HG03571 (cell line): ENCODE measurements at regions not wholly inside any gene's neighbourhood (a gene's known extent, or its start where the extent isn't known, plus 50 kb on each side); places are given as distances from the start of the nearest gene placed in this dataset.
A peak's percentile ranks its signal among the peaks of the same experiment; 100 is the strongest.
"Not testable (repeated sequence)": the region's sequence is repeated elsewhere in the genome, so short reads cannot be mapped to it uniquely, and the experiment has no call there.

Experiments
- ATAC-seq: cut with Tn5 transposase; IDR thresholded peaks from one replicate; pipeline ENCODE4 v1.9.1; 2021; ENCODE audit not compliant: unreplicated experiment

DNA sequence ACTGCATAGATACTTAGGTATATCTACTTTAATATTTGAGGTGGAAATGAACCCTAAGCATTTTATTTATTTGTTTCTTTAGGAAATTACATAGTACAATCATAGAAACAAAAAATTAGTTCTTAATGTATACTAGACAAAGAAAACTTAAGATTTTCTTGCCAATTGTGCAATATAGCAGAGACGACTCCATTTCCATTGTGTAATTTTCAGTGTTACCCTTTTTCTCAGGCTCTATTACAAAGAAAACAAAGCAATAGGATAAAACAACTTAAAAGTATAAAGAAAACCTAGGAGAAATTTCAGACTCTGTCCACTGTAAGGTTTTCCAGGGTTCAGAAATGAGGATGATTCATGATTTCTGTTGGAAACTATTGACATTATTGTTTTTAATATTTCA lies 89.0 kb upstream of the SERTAD2 start:
- no peak for ATAC-seq

DNA sequence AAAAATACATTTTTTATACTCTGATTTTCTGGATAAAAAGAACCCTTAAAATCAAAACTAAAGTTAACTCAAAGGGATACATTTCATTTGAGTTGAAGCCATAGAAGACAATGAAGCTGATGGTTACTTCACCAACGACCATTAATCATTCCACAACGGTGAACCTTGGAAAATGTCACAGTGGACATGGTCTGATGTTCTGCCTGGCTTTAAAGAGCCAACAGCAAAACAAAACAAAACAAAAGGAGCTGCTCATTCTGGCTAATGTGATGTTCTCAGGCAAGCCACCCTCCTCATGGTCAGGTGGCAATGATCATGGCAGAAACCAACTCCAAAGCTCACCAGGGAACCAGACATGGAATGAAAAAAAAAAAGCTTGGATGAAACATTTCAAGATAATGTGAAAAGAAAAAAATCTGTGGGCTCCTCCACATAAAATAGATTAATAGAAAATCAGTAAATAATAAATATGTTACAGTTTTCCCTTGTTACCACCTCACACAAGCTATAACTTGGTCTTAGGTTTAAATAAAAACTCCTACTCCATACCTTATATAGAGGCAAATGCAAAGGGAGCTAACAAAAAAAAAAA lies 90.1 kb upstream of the SERTAD2 start:
- no peak for ATAC-seq

DNA sequence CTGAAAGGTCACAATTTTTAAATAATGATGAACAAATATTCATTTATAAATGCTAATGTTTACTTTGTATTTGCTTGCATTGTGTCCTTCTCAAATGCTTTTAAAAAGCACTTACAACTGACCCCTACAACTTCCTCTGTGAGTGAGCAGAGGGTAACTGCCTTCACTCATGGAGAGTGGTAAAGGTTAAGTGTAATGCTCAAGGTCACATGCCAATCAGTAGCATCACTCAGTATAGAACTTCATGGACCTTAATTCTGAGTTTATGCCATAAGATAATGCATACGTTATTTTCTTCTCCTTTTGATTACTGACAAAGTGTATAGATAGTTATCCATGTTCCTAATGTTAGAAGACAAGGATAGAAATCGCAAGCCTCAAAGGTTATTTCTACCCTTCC lies 91.8 kb upstream of the SERTAD2 start:
- no peak for ATAC-seq

- not testable (repeated sequence) for ATAC-seq
Observed at GRCh38 chr2:64747690-64748091, 94.0 kb upstream of the SERTAD2 start.

- no peak for ATAC-seq
Observed at GRCh38 chr2:64748147-64748546, 94.4 kb upstream of the SERTAD2 start.

GRCh38 chr2:64748561-64748960 lies 94.8 kb upstream of the SERTAD2 start:
- ATAC-seq, result no peak

DNA sequence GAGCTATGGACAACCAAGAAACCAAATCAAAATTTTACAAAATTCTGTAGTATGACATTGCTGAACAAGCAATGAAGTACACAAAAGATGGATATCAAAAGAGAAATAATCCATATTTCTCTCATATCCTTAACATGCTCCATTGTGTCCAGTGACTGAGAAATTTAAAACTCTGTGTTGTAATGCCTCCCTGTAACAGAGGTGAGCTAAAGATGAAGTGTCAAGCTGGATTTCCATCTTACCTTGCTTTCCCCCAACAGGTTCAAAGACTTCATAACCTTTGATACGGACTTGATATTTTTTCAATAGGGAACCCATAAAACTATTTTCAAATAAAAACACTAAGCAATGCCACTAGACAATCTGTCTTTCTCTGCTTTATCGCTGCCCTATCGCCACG lies 95.7 kb upstream of the SERTAD2 start:
- no peak for ATAC-seq

DNA sequence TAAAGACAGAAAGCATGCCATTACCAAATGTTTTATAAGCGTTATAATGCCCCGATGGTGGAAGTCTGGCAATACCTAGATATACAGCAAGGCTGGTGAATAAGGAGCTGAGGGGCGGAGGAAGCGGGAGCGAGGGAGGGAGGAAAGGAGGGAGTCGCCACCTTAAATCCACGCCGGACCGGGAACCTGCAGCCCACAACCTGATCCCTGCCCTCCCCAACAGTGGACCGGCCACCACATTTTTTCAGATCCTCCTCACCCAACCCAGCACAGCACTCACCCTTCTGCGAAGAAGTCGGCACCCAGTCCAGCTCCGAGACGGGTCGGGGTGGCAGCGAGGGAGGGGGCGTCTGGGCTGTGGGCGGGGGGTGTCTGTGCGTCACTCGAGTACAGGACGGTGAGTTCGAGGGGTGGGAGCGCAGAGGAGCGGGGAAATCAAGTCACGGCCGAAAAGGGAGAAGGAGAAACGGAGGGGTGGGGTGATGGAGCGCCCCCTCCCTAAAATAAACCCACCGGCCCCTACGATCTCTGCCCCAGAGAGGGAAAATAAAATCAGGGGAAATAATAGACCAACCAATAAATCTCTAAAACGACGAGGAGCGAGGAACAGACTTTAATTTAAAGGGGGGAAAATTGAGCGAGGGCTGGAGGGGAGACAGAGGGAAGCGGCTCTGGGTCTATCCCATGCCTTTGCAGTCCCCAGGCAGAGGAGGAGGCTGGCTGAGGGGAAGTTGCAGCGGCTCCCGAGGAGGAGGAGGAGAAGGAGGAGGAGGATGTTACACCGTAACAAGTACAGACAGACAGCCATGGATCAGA lies 96.5 kb upstream of the SERTAD2 start:
- ATAC-seq, result no peak

GRCh38 chr2:64750817-64751285 lies 97.1 kb upstream of the SERTAD2 start:
- peak; percentile 80 for ATAC-seq

DNA sequence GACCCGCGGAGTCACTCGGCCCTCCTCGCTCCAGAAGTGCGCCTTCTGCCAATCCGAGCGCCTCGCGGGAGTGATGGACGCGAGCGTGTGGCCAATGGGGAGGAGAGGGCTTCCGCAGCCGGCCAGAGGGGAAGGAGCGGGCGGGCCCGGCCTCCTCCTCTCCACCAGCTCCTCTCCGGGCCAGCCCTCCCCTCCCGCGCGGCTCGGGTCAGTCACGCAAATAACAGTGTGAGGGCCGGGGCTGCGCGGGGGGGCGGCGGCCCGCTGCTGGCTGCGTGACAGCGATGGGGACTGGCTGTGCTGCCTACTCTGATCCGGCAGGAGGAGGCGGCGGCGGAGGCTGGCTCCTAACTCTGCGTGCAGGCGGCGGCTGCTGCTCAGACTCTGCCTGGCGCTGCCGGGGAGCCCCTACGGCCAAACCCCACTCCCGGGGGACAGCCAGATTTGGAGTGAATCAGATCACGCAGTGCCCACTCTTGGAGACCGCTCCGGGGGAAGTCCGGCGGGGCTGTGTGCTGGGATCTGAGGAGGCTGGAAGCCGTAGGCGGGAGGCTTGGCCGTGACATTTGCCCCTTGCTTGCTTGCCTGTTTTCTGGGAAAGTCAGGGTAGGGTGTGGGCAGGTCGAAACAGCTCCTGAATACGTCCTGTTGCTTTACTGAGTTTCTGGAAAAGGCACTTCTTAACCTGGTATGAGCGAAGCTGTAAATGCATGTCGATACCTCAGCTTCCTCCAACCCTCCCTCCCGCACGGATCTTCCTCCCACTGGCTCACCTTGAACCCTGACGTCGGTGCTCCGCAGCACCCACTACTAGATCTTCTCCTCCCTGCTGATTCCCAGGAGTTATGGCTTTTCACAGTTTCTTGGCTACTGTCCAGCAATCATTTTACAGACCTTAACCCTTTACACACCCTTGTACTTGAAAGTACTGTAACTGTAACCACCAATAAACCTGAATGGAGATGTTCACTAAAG lies 97.9 kb upstream of the SERTAD2 start:
- peak; percentile 81 for ATAC-seq

DNA sequence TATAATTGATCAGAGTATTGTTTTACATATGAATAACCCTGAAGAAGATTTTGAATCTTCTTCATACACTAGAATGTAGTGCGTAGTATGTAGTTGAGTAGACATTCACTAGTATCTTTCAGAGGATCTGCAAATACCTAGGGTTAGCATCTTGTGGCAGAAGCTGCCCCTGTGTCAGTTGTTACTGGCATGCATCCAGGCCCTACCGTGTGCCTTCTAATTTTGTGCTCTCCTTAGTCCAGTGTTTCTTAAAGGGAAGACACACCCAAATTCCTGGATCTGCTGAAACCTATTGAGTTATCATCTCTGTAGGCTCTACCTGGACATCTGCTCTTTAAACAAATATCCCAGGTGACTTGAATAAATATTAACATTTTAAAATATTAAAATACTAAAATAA lies 99.7 kb upstream of the SERTAD2 start:
- no peak for ATAC-seq

GRCh38 chr2:64754570-64754969 lies 100.9 kb upstream of the SERTAD2 start:
- no peak for ATAC-seq

DNA sequence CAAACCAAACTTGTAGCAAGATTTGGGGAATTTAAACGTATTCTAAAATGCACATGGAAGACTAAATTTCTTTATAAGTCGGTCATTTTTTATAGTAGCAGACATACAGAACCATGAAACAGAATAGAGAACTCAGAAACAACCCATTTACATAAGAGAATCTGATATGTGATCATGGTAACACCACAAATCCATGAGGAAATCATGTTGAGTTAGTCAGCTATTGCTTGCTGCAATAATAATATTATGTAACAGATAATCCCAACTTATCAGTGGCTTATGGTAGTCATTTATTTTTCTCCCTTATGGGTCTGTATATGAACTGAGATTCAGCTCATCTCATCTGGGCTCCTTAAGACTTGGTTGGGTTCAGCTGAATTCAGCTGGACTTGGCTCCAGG lies 103.4 kb upstream of the SERTAD2 start:
- no peak for ATAC-seq

DNA sequence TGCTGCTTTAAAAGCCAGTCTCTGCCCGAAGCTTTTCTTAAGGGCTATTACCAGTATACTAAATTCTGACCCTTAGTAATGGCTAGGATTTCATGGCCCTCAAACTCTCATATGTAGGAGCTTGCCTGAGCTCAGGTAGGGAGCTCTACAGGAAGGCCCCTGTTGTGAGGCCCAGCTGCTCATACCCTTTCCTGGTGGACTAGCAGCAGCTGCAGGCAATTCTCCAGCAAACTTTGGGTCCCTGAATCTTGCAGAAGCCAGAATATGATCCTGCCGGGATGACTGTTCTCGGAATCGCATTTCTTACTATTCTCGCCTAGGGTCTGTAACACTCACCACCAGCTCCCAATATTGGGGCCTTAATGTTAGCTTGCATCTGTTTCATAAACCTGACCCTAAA lies 106.4 kb upstream of the SERTAD2 start:
- no peak for ATAC-seq

DNA sequence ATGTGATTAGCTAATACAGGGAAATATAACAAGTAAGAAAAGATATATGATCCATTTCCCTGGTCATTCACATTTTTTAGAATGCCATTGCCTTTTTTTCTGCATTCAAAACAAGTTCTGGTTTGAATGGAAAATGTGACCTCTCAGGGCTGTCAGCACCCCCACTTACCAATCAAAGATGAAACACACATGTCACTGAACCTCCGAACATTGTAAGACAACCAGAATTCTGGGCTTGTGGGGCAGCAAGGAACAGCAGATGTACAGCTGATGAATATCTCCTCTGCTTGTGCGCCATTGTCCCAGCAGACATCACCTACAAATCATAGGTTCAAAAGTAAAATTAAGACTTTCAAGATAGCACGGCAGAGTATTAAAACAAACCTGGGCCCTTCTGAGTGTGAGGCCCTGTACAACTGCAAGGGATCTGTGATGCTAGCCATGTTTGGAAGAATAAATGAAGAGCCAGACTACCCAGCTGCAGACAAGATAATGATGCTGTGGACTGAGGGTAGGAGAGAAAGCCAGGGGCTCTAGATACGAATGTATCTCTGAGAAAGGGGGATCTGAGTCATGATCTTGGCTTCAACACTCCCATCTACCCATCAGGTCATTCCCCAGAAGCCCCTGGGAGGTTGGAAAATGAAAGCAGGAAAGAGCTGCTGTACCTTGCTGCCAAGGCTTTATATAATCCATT lies 108.7 kb upstream of the SERTAD2 start:
- ATAC-seq, result no peak

GRCh38 chr2:64763126-64763525 lies 109.4 kb upstream of the SERTAD2 start:
- no peak for ATAC-seq

- no peak for ATAC-seq
Observed at GRCh38 chr2:64765160-64765805, 111.6 kb upstream of the SERTAD2 start.

GRCh38 chr2:64766841-64767669 lies 113.3 kb upstream of the SERTAD2 start:
- no peak for ATAC-seq

- peak; percentile 73 for ATAC-seq
Observed at GRCh38 chr2:64767670-64768468, 114.2 kb upstream of the SERTAD2 start.
